ENCODE measurements at regions not wholly inside any gene's neighbourhood (a gene's known extent, or its start where the extent isn't known, plus 50 kb on each side); places are given as distances from the start of the nearest gene placed in this dataset.

GRCh38 chr20:19003366-19004336 lies 190.1 kb downstream of the SCP2D1 start:
- no peaks in the 10 kb centered on the region for H3K9me3 ChIP-seq (ENCODE audit: control insufficient read depth, low read depth, low read length)
- TF ChIP-seq CTCF (optimal IDR thresholded peaks at IDR 0.05 in 1 of 3, IDR thresholded peaks at IDR 0.05 in 1 of 3, conservative IDR thresholded peaks at IDR 0.05 in 1 of 3; ENCODE audit: extremely low read depth in 1 of 3, insufficient read depth in 2 of 3, low read length in 3 of 3), result no peak
- no peak for TF ChIP-seq EZH2 (IDR thresholded peaks at IDR 0.05; ENCODE audit: low read length)
- H3K9me1 ChIP-seq (ENCODE audit: control insufficient read depth, extremely low read depth, insufficient read depth, low read length), result no peaks in the 10 kb centered on the region
- H3K4me1 ChIP-seq (ENCODE audit: control insufficient read depth, extremely low read depth, insufficient read depth, low read length), result no peaks in the 10 kb centered on the region
- H3K79me2 ChIP-seq (ENCODE audit: control insufficient read depth, insufficient read depth, low read length), result no peaks in the 10 kb centered on the region
- H3K4me3 ChIP-seq (ENCODE audit: control insufficient read depth in 2 of 3, extremely low read depth in 1 of 3, insufficient read depth in 2 of 3, low read depth in 1 of 3, low read length in 3 of 3), result no peak overlapping the region
- H3K36me3 ChIP-seq (ENCODE audit: control insufficient read depth in 2 of 2, extremely low read depth in 1 of 2, insufficient read depth in 2 of 2, low read length in 2 of 2), result no peaks in the 10 kb centered on the region
- H3K27me3 ChIP-seq (ENCODE audit: control insufficient read depth, extremely low read depth, insufficient read depth, low read length), result no peaks in the 10 kb centered on the region
- H4K20me1 ChIP-seq (ENCODE audit: control insufficient read depth, extremely low read depth, insufficient read depth, low read length), result no peaks in the 10 kb centered on the region
- no peak for FAIRE-seq
- dilution Hi-C loops (cut with MboI; ENCODE audit: extremely low pct_ligation_motif_present, low sequenced_read_pairs), result no loop called here
- no peak overlapping the region for H2AFZ ChIP-seq (ENCODE audit: control insufficient read depth, low read length)
- DNase-seq (ENCODE audit: low read depth, low spot score), result no peak
- H3K4me2 ChIP-seq (ENCODE audit: control insufficient read depth, extremely low read depth, insufficient read depth, low read depth, low read length), result no peak overlapping the region
- H3K9ac ChIP-seq (ENCODE audit: control insufficient read depth, extremely low read depth, insufficient read depth, low read length), result no peak overlapping the region
- no peak overlapping the region for H3K27ac ChIP-seq (ENCODE audit: control insufficient read depth, insufficient read depth, low read length)

GRCh38 chr20:19004975-19005374 lies 191.4 kb downstream of the SCP2D1 start:
- no peak for FAIRE-seq
- Histone ChIP-seq H3K36me3 (ENCODE audit: control insufficient read depth in 2 of 2, extremely low read depth in 1 of 2, insufficient read depth in 2 of 2, low read length in 2 of 2) (no peaks in the 10 kb centered on the region), H3K79me2 (ENCODE audit: control insufficient read depth, insufficient read depth, low read length) (no peaks in the 10 kb centered on the region), H3K9me3 (ENCODE audit: control insufficient read depth, low read depth, low read length) (no peaks in the 10 kb centered on the region), H3K9me1 (ENCODE audit: control insufficient read depth, extremely low read depth, insufficient read depth, low read length) (no peaks in the 10 kb centered on the region), H3K4me1 (ENCODE audit: control insufficient read depth, extremely low read depth, insufficient read depth, low read length) (no peaks in the 10 kb centered on the region), H3K27me3 (ENCODE audit: control insufficient read depth, extremely low read depth, insufficient read depth, low read length) (no peaks in the 10 kb centered on the region), H3K27ac (ENCODE audit: control insufficient read depth, insufficient read depth, low read length) (no peak overlapping the region), H3K9ac (ENCODE audit: control insufficient read depth, extremely low read depth, insufficient read depth, low read length) (no peak overlapping the region), H3K4me2 (ENCODE audit: control insufficient read depth, extremely low read depth, insufficient read depth, low read depth, low read length) (no peak overlapping the region), H4K20me1 (ENCODE audit: control insufficient read depth, extremely low read depth, insufficient read depth, low read length) (no peaks in the 10 kb centered on the region), H3K4me3 (ENCODE audit: control insufficient read depth in 2 of 3, extremely low read depth in 1 of 3, insufficient read depth in 2 of 3, low read depth in 1 of 3, low read length in 3 of 3) (no peak overlapping the region), H2AFZ (ENCODE audit: control insufficient read depth, low read length) (no peak overlapping the region)
- TF ChIP-seq EZH2 (IDR thresholded peaks at IDR 0.05; ENCODE audit: low read length), result no peak
- TF ChIP-seq CTCF (optimal IDR thresholded peaks at IDR 0.05 in 1 of 3, IDR thresholded peaks at IDR 0.05 in 1 of 3, conservative IDR thresholded peaks at IDR 0.05 in 1 of 3; ENCODE audit: extremely low read depth in 1 of 3, insufficient read depth in 2 of 3, low read length in 3 of 3), result no peak
- DNase-seq (ENCODE audit: low read depth, low spot score), result no peak
- dilution Hi-C loops (cut with MboI; ENCODE audit: extremely low pct_ligation_motif_present, low sequenced_read_pairs), result no loop called here
